LNCaP clone FGC (cell line): ENCODE measurements at regions not wholly inside any gene's neighbourhood (a gene's known extent, or its start where the extent isn't known, plus 50 kb on each side); places are given as distances from the start of the nearest gene placed in this dataset.
"Not testable (repeated sequence)": the region's sequence is repeated elsewhere in the genome, so short reads cannot be mapped to it uniquely, and the experiment has no call there.

ENCODE experiments used
- DNase-seq: peaks from one replicate; pipeline ENCODE4 v3.0.0-alpha.2; 2011; ENCODE audit warnings: low read depth
- H3K4me3 ChIP-seq: 2 replicates; pipeline ENCODE4 v1.5.1; 2011; ENCODE audit warnings: mild to moderate bottlenecking, low read depth, low read length, control low read depth
- TF ChIP-seq, protein P1 (sequence below): IDR thresholded peaks from 2 replicates; pipeline ENCODE4 v1.5.1; 2012; ENCODE audit warnings: mild to moderate bottlenecking; ENCODE audit not compliant: control insufficient read depth, insufficient read depth; ENCODE audit errors: extremely low read depth

DNA sequence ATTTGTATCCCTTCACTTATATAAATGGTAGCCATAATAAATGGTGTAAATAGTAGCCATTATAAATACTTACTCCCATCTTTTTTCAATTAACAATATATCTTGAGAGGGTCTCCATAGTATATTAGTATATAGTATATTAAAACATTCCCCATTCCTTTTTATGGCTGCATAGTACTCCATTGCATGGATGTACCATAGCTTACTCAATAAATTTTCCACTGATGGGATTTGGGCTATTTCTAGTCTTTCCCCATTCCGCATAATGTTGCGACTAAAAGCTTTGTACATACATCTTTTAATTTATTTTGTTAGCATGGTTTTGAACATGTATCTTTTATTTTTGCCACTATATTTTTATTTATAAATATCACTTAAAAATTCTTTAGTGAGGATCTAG lies 366.3 kb downstream of the IL20RB start:
- TF ChIP-seq, protein P1, sequence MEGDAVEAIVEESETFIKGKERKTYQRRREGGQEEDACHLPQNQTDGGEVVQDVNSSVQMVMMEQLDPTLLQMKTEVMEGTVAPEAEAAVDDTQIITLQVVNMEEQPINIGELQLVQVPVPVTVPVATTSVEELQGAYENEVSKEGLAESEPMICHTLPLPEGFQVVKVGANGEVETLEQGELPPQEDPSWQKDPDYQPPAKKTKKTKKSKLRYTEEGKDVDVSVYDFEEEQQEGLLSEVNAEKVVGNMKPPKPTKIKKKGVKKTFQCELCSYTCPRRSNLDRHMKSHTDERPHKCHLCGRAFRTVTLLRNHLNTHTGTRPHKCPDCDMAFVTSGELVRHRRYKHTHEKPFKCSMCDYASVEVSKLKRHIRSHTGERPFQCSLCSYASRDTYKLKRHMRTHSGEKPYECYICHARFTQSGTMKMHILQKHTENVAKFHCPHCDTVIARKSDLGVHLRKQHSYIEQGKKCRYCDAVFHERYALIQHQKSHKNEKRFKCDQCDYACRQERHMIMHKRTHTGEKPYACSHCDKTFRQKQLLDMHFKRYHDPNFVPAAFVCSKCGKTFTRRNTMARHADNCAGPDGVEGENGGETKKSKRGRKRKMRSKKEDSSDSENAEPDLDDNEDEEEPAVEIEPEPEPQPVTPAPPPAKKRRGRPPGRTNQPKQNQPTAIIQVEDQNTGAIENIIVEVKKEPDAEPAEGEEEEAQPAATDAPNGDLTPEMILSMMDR, result no peak

DNA sequence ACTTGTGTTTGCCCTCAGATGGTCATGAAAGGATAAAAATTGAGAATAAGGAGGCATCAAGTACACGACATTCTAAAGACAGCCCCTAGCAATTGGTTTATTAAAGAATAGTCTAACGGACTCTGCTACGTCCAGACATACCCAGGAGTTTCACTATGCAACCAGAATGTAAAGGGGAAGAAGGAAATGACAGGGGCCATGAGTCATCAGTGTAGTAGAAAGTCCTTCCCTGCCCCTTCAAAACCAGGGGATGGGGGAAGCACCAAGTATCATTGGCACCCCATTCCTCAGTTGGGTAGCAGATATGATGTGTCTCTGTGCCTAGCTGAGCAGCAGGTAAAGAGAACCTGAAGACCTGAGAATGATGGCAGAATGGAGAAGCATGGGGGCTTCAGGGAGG lies 367.4 kb downstream of the IL20RB start:
- TF ChIP-seq, protein P1, result no peak

More for the DNA sequence above, 366.3 kb downstream of the IL20RB start:
- no peak overlapping the region for H3K4me3 ChIP-seq
- no peak for DNase-seq

DNA sequence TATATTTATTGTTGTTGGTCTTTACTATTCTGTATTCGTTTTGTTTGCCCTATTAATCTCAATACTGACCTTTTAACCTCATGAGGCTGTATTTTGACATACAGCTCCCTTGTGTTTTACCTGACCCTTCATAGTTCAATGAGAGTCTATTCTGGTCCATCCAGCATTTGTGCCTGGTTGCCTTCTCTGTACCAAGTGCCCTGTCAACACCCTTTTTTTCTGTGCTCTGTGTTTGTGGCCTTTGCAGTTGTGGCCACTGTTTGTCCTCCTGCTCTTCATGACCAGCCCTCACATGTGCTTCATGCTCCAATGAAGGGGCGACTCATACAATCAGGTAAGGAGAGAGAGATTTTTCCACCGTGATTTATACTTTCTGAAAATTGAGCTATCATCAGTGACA lies 368.2 kb downstream of the IL20RB start:
- no peak for DNase-seq
- TF ChIP-seq, protein P1, result no peak
- H3K4me3 ChIP-seq, result no peak overlapping the region

More for the DNA sequence above, 367.4 kb downstream of the IL20RB start:
- DNase-seq, result no peak
- H3K4me3 ChIP-seq, result no peak overlapping the region

DNA sequence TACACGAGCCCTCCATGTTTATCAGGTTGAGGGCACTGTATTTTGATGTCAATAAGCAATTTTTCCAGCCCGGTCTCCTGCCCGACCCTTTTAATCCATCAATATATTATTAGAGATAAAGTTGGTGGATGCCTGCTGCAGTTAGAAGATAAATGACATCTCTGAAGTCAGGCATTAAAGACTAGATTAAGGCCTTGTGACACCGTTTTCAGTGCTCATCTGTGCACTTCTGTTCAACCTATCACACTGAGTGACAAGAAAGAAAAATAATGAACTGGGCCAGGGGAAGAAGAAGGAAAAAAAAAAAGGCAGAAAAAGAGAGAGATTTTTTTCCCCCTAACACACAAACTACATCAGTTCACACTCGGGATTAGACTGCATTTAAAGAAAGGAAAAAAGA lies 371.8 kb downstream of the IL20RB start:
- no peak for DNase-seq
- TF ChIP-seq, protein P1, result no peak
- H3K4me3 ChIP-seq, result no peak overlapping the region

DNA sequence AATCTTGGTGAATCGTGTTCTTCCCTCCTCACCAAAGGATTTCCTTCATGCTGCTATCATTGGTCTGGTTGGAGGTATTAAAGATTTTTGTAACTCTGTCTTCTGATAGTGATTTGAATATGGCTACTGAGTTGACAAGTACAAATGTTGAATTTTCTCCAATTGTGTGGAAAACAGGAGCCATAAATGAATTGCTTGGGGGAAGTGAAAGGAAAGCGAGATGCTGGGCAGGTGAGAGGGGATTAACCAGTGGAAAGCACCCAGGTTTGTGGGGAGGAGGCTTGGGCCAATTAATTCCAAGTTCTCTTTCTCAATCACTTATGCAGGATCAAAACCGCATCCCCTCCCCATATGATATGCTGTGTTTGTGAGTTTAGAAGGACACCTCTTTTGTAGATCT lies 372.5 kb downstream of the IL20RB start:
- no peak overlapping the region for H3K4me3 ChIP-seq
- DNase-seq, result no peak
- TF ChIP-seq, protein P1, result no peak

DNA sequence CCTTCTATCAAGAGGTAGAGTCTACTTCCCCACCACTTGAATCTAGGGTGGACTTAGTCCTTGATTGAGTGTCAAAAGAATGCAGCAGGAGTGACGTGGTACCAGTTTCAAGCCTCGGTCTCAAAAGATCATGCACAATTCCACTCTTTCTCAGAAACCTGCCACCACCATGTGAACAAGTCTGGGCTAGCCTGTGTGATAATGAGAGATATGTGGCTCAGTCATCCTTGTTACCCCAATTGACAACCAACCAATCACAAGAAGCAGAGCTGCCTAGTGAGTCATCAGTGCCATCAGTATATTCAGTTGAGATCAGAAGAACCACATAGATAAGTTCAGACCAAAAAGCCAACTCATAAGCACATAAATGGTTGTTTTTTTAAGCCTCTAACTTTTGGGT lies 374.5 kb downstream of the IL20RB start:
- no peak for DNase-seq
- no peak overlapping the region for H3K4me3 ChIP-seq
- TF ChIP-seq, protein P1, result no peak

DNA sequence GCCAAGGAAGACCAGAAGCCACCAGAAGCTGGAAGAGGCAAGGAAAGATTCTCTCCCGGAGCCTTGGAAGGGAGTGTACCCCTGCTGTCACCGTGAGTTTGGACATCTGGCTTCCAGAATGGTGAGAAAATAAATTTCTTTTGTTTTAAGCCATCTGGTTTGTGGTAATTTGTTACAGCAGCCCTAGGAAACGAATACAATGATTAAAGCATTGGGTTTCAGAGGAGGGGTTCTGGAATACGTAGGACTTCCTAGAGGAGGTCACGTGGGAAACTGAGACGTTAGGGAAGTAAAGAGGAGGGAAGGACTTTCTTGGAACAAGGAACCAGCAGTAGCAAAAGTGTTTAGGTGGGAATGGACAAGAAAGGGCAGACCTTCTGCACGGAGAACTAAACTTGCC lies 377.7 kb downstream of the IL20RB start:
- H3K4me3 ChIP-seq, result no peak overlapping the region
- DNase-seq, result no peak
- TF ChIP-seq, protein P1, result no peak

DNA sequence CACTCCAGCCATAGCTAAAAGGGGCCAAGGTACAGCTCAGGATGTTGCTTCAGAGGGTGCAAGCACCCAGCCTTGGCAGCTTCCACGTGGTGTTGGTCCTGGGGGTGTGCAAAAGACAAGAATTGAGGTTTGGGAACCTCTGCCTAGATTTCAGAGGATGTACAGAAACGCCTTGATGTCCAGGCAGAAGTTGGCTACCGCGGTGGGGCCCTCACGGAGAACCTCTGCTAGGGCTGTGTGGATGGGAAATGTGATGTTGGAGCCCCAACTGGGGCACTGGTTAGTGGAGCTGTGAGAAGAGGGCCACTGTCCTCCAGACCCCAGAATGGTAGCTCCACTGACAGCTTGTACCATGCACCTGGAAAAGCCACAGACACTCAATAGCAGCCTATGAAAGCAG lies 380.6 kb downstream of the IL20RB start:
- not testable (repeated sequence) for H3K4me3 ChIP-seq, DNase-seq
